ENCODE measurements at regions not wholly inside any gene's neighbourhood (a gene's known extent, or its start where the extent isn't known, plus 50 kb on each side); places are given as distances from the start of the nearest gene placed in this dataset.

DNA sequence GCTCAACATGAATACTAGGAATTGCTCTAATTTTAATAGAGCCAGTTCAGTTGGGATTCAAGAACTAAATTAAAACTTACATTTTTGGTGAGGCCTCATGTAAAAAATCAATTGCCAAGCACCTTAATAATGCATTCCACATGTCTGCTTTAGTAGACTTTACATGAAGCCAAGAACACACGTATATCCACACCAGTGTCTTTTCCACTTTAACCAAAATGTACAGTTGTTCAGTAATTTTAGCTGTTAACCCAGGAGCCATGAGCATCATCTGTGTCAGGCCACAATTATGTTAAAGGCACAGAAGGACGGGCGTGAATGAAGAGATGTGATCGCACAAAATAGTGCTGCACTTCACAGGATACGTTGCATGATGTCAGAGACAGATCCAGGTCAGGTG lies 136.7 kb downstream of the TLR5 start:
- H3K4me3 ChIP-seq = no peak overlapping the region
- no peak overlapping the region for H3K27ac ChIP-seq
- DNase-seq (ENCODE audit: low spot score in 2 of 2) = no peak
- 87% methylated on average over 5 of the region's 5 CpGs for WGBS
- no peak for TF ChIP-seq EP300 (IDR thresholded peaks at IDR 0.05)
- TF ChIP-seq, protein P1, sequence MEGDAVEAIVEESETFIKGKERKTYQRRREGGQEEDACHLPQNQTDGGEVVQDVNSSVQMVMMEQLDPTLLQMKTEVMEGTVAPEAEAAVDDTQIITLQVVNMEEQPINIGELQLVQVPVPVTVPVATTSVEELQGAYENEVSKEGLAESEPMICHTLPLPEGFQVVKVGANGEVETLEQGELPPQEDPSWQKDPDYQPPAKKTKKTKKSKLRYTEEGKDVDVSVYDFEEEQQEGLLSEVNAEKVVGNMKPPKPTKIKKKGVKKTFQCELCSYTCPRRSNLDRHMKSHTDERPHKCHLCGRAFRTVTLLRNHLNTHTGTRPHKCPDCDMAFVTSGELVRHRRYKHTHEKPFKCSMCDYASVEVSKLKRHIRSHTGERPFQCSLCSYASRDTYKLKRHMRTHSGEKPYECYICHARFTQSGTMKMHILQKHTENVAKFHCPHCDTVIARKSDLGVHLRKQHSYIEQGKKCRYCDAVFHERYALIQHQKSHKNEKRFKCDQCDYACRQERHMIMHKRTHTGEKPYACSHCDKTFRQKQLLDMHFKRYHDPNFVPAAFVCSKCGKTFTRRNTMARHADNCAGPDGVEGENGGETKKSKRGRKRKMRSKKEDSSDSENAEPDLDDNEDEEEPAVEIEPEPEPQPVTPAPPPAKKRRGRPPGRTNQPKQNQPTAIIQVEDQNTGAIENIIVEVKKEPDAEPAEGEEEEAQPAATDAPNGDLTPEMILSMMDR (IDR thresholded peaks at IDR 0.05) = no peak
- TF ChIP-seq POLR2AphosphoS5 (IDR thresholded peaks at IDR 0.05) = no peak
- TF ChIP-seq POLR2A (IDR thresholded peaks at IDR 0.05) = no peak
- no peaks in the 10 kb centered on the region for H3K9me3 ChIP-seq
- H3K36me3 ChIP-seq = peaks cover 32% of the 10 kb centered on the region
- H3K4me1 ChIP-seq = peaks cover 15% of the 10 kb centered on the region
- H3K27me3 ChIP-seq = no peaks in the 10 kb centered on the region

DNA sequence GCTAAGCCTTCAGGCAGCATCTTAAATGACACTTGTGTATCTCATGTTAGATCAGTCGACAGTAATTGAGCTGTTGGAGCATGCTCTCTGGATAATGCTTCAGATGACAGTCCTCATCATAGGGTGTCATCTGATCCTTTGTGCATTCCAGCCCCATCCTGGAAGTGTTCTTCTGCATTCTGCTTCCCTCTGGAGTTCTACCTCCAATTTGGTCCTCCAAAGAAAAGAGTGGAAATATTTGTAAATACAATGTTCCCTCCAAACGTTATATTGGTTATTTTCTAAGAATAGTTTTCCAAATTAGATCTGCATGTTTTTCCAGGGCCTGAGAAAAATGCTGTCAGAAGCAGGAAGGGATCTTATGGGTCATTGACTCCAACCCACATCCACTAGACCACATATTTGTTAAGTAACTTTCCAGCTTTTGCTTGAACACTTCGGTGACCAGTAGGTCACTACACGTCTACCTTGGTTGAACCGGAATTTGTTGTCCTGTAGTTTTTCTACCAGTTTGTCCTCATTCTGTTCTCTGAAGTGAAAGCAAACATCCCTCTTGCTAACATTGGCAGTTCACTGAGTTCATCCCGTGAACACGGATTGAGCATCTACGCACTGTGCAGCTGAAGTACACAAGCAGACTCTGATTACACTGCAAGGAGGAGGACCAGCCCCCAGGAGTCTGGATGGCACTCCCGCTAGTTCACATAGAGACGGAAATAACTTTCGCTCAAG lies 136.0 kb downstream of the TLR5 start:
- Histone ChIP-seq H3K9me3 (no peaks in the 10 kb centered on the region), H3K27me3 (no peaks in the 10 kb centered on the region), H3K4me3 (no peak overlapping the region), H3K36me3 (peaks cover 31% of the 10 kb centered on the region), H3K4me1 (peaks cover 13% of the 10 kb centered on the region), H3K27ac (no peak overlapping the region)
- WGBS = 66% methylated on average over 11 of the region's 11 CpGs
- no peak for TF ChIP-seq POLR2A (IDR thresholded peaks at IDR 0.05)
- no peak for TF ChIP-seq EP300 (IDR thresholded peaks at IDR 0.05)
- TF ChIP-seq, protein P1 (IDR thresholded peaks at IDR 0.05) = no peak
- no peak for TF ChIP-seq POLR2AphosphoS5 (IDR thresholded peaks at IDR 0.05)
- no peak for DNase-seq (ENCODE audit: low spot score in 2 of 2)

DNA sequence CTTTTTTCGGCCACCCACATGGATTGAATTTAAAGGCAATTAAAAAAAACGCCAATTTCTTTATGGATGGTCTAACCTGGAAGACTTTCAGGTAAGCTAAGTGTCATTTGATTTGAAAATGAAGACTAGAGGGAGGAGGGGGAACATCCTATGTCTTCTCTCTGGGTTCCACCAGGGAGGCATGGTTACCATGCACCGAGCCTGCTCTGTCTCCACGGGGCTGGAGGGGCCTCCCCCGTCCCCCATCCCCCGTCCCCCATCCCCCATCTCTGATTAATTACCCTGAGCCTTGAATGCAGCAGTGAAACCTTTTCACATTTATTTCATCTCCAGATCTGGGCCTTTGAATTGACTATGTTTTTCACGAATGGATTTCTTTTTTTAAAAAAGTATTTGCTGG lies 135.1 kb downstream of the TLR5 start:
- TF ChIP-seq POLR2AphosphoS5 (IDR thresholded peaks at IDR 0.05) = no peak
- TF ChIP-seq, protein P1 (IDR thresholded peaks at IDR 0.05) = no peak
- TF ChIP-seq POLR2A (IDR thresholded peaks at IDR 0.05) = no peak
- no peak for TF ChIP-seq EP300 (IDR thresholded peaks at IDR 0.05)
- no peaks in the 10 kb centered on the region for H3K27me3 ChIP-seq
- no peak overlapping the region for H3K27ac ChIP-seq
- no peaks in the 10 kb centered on the region for H3K9me3 ChIP-seq
- H3K4me3 ChIP-seq = no peak overlapping the region
- H3K4me1 ChIP-seq = peaks cover 12% of the 10 kb centered on the region
- H3K36me3 ChIP-seq = peaks cover 22% of the 10 kb centered on the region
- no peak for DNase-seq (ENCODE audit: low spot score in 2 of 2)
- WGBS = 83% methylated on average over 7 of the region's 7 CpGs

DNA sequence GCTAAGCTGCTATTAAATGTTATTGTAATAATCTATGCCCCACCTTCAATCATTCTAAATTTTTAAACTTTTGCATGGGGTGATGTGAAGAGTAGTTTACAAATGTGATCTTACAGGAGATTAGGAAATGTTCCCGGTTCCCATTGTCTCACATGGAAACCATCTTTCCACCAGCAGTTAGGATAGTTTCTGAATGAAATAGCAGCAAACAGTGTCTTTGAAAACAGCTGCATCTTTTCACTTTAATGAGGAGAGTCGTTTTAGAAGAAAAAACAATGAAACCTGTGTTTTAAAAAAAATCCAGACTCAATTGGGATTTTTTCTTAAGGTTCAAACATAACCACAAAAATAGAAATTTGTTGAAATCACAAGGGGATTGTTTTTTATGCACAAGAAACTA lies 134.2 kb downstream of the TLR5 start:
- TF ChIP-seq, protein P1 (IDR thresholded peaks at IDR 0.05) = no peak
- TF ChIP-seq POLR2A (IDR thresholded peaks at IDR 0.05) = no peak
- no peak for TF ChIP-seq POLR2AphosphoS5 (IDR thresholded peaks at IDR 0.05)
- no peak for TF ChIP-seq EP300 (IDR thresholded peaks at IDR 0.05)
- H3K27me3 ChIP-seq = no peaks in the 10 kb centered on the region
- H3K4me1 ChIP-seq = peaks cover 12% of the 10 kb centered on the region
- H3K9me3 ChIP-seq = no peaks in the 10 kb centered on the region
- no peak overlapping the region for H3K27ac ChIP-seq
- WGBS = 47% methylated on average over 2 of the region's 2 CpGs
- peaks cover 14% of the 10 kb centered on the region for H3K36me3 ChIP-seq
- no peak for DNase-seq (ENCODE audit: low spot score in 2 of 2)
- H3K4me3 ChIP-seq = no peak overlapping the region

DNA sequence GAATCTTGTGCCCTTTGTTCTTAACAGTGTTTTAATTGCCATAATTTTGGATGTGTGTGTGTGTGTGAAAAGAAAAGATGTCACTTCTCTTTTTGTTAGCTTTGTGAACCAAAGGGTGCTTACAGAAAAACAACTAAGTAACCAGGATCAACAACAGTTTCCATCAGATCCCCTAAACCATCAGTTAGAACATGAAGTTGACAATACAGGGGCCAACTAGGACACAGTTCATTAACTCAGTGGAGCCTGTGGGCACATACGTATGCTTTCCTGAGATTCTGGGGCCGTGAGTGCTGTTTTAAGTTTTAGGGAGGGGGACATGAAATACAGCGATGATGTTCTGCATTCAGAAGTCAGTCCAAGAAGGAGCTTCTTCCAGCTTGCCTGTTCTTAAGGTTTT lies 133.6 kb downstream of the TLR5 start:
- 51% methylated on average over 3 of the region's 3 CpGs for WGBS
- Histone ChIP-seq H3K27me3 (no peaks in the 10 kb centered on the region), H3K36me3 (peaks cover 9% of the 10 kb centered on the region), H3K4me3 (no peak overlapping the region), H3K27ac (no peak overlapping the region), H3K9me3 (no peaks in the 10 kb centered on the region), H3K4me1 (peaks cover 12% of the 10 kb centered on the region)
- DNase-seq (ENCODE audit: low spot score in 2 of 2) = no peak
- TF ChIP-seq, protein P1 (IDR thresholded peaks at IDR 0.05) = no peak
- TF ChIP-seq POLR2A (IDR thresholded peaks at IDR 0.05) = no peak

All from suprapubic skin (tissue), 4 donors.